ENCODE measurements at regions not wholly inside any gene's neighbourhood (a gene's known extent, or its start where the extent isn't known, plus 50 kb on each side); places are given as distances from the start of the nearest gene placed in this dataset.

GRCh38 chr7:10070899-10071298 lies 902.8 kb upstream of the PHF14 start:
- Histone ChIP-seq H3K4me3 (ENCODE audit: low read depth, low read length, poor library complexity, severe bottlenecking) (no peak overlapping the region), H3K27me3 (replicated peaks; ENCODE audit: insufficient read depth, low read depth, low read length, poor library complexity) (no peaks in the 10 kb centered on the region), H3K4me1 (ENCODE audit: insufficient read depth, low read length, poor library complexity, severe bottlenecking) (no peaks in the 10 kb centered on the region), H3K36me3 (ENCODE audit: insufficient read depth, low read length, poor library complexity, severe bottlenecking) (no peaks in the 10 kb centered on the region), H3K9me3 (ENCODE audit: low read depth, low read length, poor library complexity, severe bottlenecking) (no peaks in the 10 kb centered on the region), H3K27ac (ENCODE audit: low read depth, low read length, poor library complexity, severe bottlenecking) (no peak overlapping the region)
- CTCF ChIA-PET, result no interaction called here
- POLR2A ChIA-PET (ENCODE audit: low non-redundant PET), result no interaction called here
- no peak for DNase-seq (ENCODE audit: low spot score)
- BruUV-seq (replicated peaks), result no TSS peak
- TF ChIP-seq, protein P1, sequence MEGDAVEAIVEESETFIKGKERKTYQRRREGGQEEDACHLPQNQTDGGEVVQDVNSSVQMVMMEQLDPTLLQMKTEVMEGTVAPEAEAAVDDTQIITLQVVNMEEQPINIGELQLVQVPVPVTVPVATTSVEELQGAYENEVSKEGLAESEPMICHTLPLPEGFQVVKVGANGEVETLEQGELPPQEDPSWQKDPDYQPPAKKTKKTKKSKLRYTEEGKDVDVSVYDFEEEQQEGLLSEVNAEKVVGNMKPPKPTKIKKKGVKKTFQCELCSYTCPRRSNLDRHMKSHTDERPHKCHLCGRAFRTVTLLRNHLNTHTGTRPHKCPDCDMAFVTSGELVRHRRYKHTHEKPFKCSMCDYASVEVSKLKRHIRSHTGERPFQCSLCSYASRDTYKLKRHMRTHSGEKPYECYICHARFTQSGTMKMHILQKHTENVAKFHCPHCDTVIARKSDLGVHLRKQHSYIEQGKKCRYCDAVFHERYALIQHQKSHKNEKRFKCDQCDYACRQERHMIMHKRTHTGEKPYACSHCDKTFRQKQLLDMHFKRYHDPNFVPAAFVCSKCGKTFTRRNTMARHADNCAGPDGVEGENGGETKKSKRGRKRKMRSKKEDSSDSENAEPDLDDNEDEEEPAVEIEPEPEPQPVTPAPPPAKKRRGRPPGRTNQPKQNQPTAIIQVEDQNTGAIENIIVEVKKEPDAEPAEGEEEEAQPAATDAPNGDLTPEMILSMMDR (conservative IDR thresholded peaks at IDR 0.05; ENCODE audit: low read depth, low read length), result no peak
- no peak for TF ChIP-seq EZH2 (IDR thresholded peaks at IDR 0.05; ENCODE audit: borderline replicate concordance, low read depth, low read length, poor library complexity, severe bottlenecking)
- intact Hi-C loops (cut with micrococcal nuclease; ENCODE audit: unreplicated experiment), result no loop called here

GRCh38 chr7:10075866-10076265 lies 897.8 kb upstream of the PHF14 start:
- Histone ChIP-seq H3K4me1 (ENCODE audit: insufficient read depth, low read length, poor library complexity, severe bottlenecking) (no peaks in the 10 kb centered on the region), H3K36me3 (ENCODE audit: insufficient read depth, low read length, poor library complexity, severe bottlenecking) (no peaks in the 10 kb centered on the region), H3K27me3 (replicated peaks; ENCODE audit: insufficient read depth, low read depth, low read length, poor library complexity) (no peaks in the 10 kb centered on the region), H3K4me3 (ENCODE audit: low read depth, low read length, poor library complexity, severe bottlenecking) (no peak overlapping the region), H3K9me3 (ENCODE audit: low read depth, low read length, poor library complexity, severe bottlenecking) (no peaks in the 10 kb centered on the region), H3K27ac (ENCODE audit: low read depth, low read length, poor library complexity, severe bottlenecking) (no peak overlapping the region)
- intact Hi-C loops (cut with micrococcal nuclease; ENCODE audit: unreplicated experiment), result no loop called here
- no TSS peak for BruUV-seq (replicated peaks)
- TF ChIP-seq, protein P1 (conservative IDR thresholded peaks at IDR 0.05; ENCODE audit: low read depth, low read length), result no peak
- TF ChIP-seq EZH2 (IDR thresholded peaks at IDR 0.05; ENCODE audit: borderline replicate concordance, low read depth, low read length, poor library complexity, severe bottlenecking), result no peak
- DNase-seq (ENCODE audit: low spot score), result no peak
- ChIA-PET POLR2A (ENCODE audit: low non-redundant PET) (no interaction called here), CTCF (no interaction called here)

- Histone ChIP-seq H3K36me3 (ENCODE audit: insufficient read depth, low read length, poor library complexity, severe bottlenecking) (no peaks in the 10 kb centered on the region), H3K27ac (ENCODE audit: low read depth, low read length, poor library complexity, severe bottlenecking) (no peak overlapping the region), H3K4me1 (ENCODE audit: insufficient read depth, low read length, poor library complexity, severe bottlenecking) (no peaks in the 10 kb centered on the region), H3K27me3 (replicated peaks; ENCODE audit: insufficient read depth, low read depth, low read length, poor library complexity) (no peaks in the 10 kb centered on the region), H3K4me3 (ENCODE audit: low read depth, low read length, poor library complexity, severe bottlenecking) (no peak overlapping the region), H3K9me3 (ENCODE audit: low read depth, low read length, poor library complexity, severe bottlenecking) (no peaks in the 10 kb centered on the region)
- ChIA-PET POLR2A (ENCODE audit: low non-redundant PET) (no interaction called here), CTCF (no interaction called here)
- BruUV-seq (replicated peaks), result no TSS peak
- TF ChIP-seq, protein P1 (conservative IDR thresholded peaks at IDR 0.05; ENCODE audit: low read depth, low read length), result no peak
- TF ChIP-seq EZH2 (IDR thresholded peaks at IDR 0.05; ENCODE audit: borderline replicate concordance, low read depth, low read length, poor library complexity, severe bottlenecking), result no peak
- intact Hi-C loops (cut with micrococcal nuclease; ENCODE audit: unreplicated experiment), result no loop called here
- no peak for DNase-seq (ENCODE audit: low spot score)
These were observed 896.9 kb upstream of the PHF14 start for GRCh38 chr7:10076660-10077300.
